Esophagus squamous epithelium (tissue), 4 donors: ENCODE measurements at regions not wholly inside any gene's neighbourhood (a gene's known extent, or its start where the extent isn't known, plus 50 kb on each side); places are given as distances from the start of the nearest gene placed in this dataset.

Experiments used
- POLR2A ChIP-seq, 4 donors: fragments of 450-650 bp; IDR thresholded peaks; one replicate each; pipeline ENCODE4 v1.6.1; 2017; ENCODE audit warnings: antibody characterized with exemption in 4 of 4, mild to moderate bottlenecking in 4 of 4, moderate library complexity in 3 of 4
- TF ChIP-seq, protein P1 (sequence below), 6 experiments: fragments of 450-650 bp in 4 of 6; fragments of 200-600 bp in 2 of 6; sonication (generic) in 2 of 6; IDR thresholded peaks; one replicate each; pipeline ENCODE4 v1.5.1; 2016 to 2019; ENCODE audit warnings: antibody characterized with exemption in 6 of 6, mild to moderate bottlenecking in 4 of 6, moderate library complexity in 4 of 6

DNA sequence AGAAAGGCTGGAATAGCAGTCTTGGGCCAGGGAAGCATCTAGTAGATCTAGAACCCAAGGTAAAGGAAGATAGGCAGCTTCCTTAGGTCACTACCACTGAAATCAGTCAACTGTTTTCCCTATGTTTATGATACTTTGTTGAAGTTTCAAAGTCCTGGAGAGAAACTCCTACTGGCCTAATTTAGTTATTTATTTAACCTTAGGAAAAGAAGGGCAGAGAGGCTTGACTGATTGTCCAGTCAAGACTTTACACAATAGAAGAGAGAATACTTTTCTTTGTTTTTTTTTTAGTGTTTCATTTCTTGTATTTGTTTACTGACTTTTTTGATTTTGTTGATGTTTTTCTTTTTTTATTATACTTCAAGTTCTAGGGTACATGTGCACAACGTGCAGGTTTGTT lies 138.9 kb upstream of the PHYHIPL start:
- TF ChIP-seq, protein P1, sequence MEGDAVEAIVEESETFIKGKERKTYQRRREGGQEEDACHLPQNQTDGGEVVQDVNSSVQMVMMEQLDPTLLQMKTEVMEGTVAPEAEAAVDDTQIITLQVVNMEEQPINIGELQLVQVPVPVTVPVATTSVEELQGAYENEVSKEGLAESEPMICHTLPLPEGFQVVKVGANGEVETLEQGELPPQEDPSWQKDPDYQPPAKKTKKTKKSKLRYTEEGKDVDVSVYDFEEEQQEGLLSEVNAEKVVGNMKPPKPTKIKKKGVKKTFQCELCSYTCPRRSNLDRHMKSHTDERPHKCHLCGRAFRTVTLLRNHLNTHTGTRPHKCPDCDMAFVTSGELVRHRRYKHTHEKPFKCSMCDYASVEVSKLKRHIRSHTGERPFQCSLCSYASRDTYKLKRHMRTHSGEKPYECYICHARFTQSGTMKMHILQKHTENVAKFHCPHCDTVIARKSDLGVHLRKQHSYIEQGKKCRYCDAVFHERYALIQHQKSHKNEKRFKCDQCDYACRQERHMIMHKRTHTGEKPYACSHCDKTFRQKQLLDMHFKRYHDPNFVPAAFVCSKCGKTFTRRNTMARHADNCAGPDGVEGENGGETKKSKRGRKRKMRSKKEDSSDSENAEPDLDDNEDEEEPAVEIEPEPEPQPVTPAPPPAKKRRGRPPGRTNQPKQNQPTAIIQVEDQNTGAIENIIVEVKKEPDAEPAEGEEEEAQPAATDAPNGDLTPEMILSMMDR (IDR thresholded peaks at IDR 0.05): no peak
- TF ChIP-seq POLR2A (IDR thresholded peaks at IDR 0.05): no peak
